ENCODE measurements at regions not wholly inside any gene's neighbourhood (a gene's known extent, or its start where the extent isn't known, plus 50 kb on each side); places are given as distances from the start of the nearest gene placed in this dataset.

GRCh38 chr2:177148477-177149154, 64.0 kb upstream of the HNRNPA3 start:
- Histone ChIP-seq H3K4me3 (ENCODE audit: low read depth, low read length) (peak overlapping the region; percentile 61), H3K9me3 (ENCODE audit: control insufficient read depth, insufficient read depth, low read length) (no peaks in the 10 kb centered on the region), H3K27me3 (ENCODE audit: control insufficient read depth, insufficient read depth, low read length) (peaks cover 16% of the 10 kb centered on the region), H3K27ac (ENCODE audit: low read depth, low read length) (no peak overlapping the region)
- POLR2A ChIA-PET: interaction anchor here (0.6 to 0.9 kb wide), 3 partner anchors 511 to 1021 kb away, joined by 3 to 5 read pairs (median 3); no protein-coding TSS in a partner anchor
- TF ChIP-seq CTCF (IDR thresholded peaks at IDR 0.05; ENCODE audit: low read depth, low read length): peak; percentile 97
- no peak for DNase-seq (ENCODE audit: low read depth, low spot score)
- CTCF ChIA-PET: interaction anchor here (0.5 to 6.3 kb wide), 70 partner anchors 8 to 1809 kb away, joined by 3 to 104 read pairs (median 4); partner anchors contain the start of genes HNRNPA3 and NFE2L2

- ChIA-PET CTCF (interaction anchor here (0.6 to 6.3 kb wide), 57 partner anchors 8 to 1039 kb away, joined by 3 to 104 read pairs (median 4); partner anchors contain the start of genes HNRNPA3 and NFE2L2), POLR2A (interaction anchor here (0.6 to 0.9 kb wide), 4 partner anchors 16 to 1022 kb away, joined by 3 to 5 read pairs (median 4); no protein-coding TSS in a partner anchor)
- no peak for DNase-seq (ENCODE audit: low read depth, low spot score)
- TF ChIP-seq CTCF (IDR thresholded peaks at IDR 0.05; ENCODE audit: low read depth, low read length): no peak
- no peaks in the 10 kb centered on the region for H3K9me3 ChIP-seq (ENCODE audit: control insufficient read depth, insufficient read depth, low read length)
- no peak overlapping the region for H3K27ac ChIP-seq (ENCODE audit: low read depth, low read length)
- H3K4me3 ChIP-seq (ENCODE audit: low read depth, low read length): no peak overlapping the region
- peaks cover 16% of the 10 kb centered on the region for H3K27me3 ChIP-seq (ENCODE audit: control insufficient read depth, insufficient read depth, low read length)
Measured at GRCh38 chr2:177149155-177149503, 63.5 kb upstream of the HNRNPA3 start.

- POLR2A ChIA-PET: no interaction called here
Measured at GRCh38 chr2:177153805-177154204, 58.8 kb upstream of the HNRNPA3 start.

GRCh38 chr2:177154809-177155208, 57.8 kb upstream of the HNRNPA3 start:
- H3K27me3 ChIP-seq (ENCODE audit: control insufficient read depth, insufficient read depth, low read length): peaks cover 9% of the 10 kb centered on the region
- TF ChIP-seq CTCF (IDR thresholded peaks at IDR 0.05; ENCODE audit: low read depth, low read length): no peak
- ChIA-PET CTCF (interaction anchor here (0.7 to 1.8 kb wide), 3 partner anchors 9 to 574 kb away, joined by 6 to 8 read pairs (median 8); no protein-coding TSS in a partner anchor), POLR2A (no interaction called here)
- DNase-seq (ENCODE audit: low read depth, low spot score): no peak
- no peak overlapping the region for H3K27ac ChIP-seq (ENCODE audit: low read depth, low read length)
- H3K9me3 ChIP-seq (ENCODE audit: control insufficient read depth, insufficient read depth, low read length): no peaks in the 10 kb centered on the region
- no peak overlapping the region for H3K4me3 ChIP-seq (ENCODE audit: low read depth, low read length)

More at GRCh38 chr2:177153805-177154204, 58.8 kb upstream of the HNRNPA3 start:
- CTCF ChIA-PET: interaction anchor here (1.4 kb wide), 1 partner anchor 10 kb away, joined by 8 read pairs; no protein-coding TSS in a partner anchor
- no peak overlapping the region for H3K27ac ChIP-seq (ENCODE audit: low read depth, low read length)
- DNase-seq (ENCODE audit: low read depth, low spot score): no peak
- TF ChIP-seq CTCF (IDR thresholded peaks at IDR 0.05; ENCODE audit: low read depth, low read length): no peak
- H3K27me3 ChIP-seq (ENCODE audit: control insufficient read depth, insufficient read depth, low read length): peaks cover 9% of the 10 kb centered on the region
- no peaks in the 10 kb centered on the region for H3K9me3 ChIP-seq (ENCODE audit: control insufficient read depth, insufficient read depth, low read length)
- no peak overlapping the region for H3K4me3 ChIP-seq (ENCODE audit: low read depth, low read length)

GRCh38 chr2:177155631-177156030, 57.0 kb upstream of the HNRNPA3 start:
- CTCF ChIA-PET: interaction anchor here (0.6 to 3.8 kb wide), 5 partner anchors 8 to 485 kb away, joined by 3 to 43 read pairs (median 6); no protein-coding TSS in a partner anchor
- H3K9me3 ChIP-seq (ENCODE audit: control insufficient read depth, insufficient read depth, low read length): no peaks in the 10 kb centered on the region
- no peak for TF ChIP-seq CTCF (IDR thresholded peaks at IDR 0.05; ENCODE audit: low read depth, low read length)

More at GRCh38 chr2:177155631-177156030, 57.0 kb upstream of the HNRNPA3 start:
- Histone ChIP-seq H3K27me3 (ENCODE audit: control insufficient read depth, insufficient read depth, low read length) (peaks cover 9% of the 10 kb centered on the region), H3K4me3 (ENCODE audit: low read depth, low read length) (no peak overlapping the region), H3K27ac (ENCODE audit: low read depth, low read length) (no peak overlapping the region)
- DNase-seq (ENCODE audit: low read depth, low spot score): no peak
- POLR2A ChIA-PET: no interaction called here

Data from AG04450 (cell line).